Activated gamma-delta T cell treated with Interleukin-2 at 50 U/mL for 16 hours (primary cell): ENCODE measurements at regions not wholly inside any gene's neighbourhood (a gene's known extent, or its start where the extent isn't known, plus 50 kb on each side); places are given as distances from the start of the nearest gene placed in this dataset.

ENCODE experiments used
- DNase-seq: peaks from one replicate; pipeline ENCODE4 v3.0.0-alpha.2; 2020

DNA sequence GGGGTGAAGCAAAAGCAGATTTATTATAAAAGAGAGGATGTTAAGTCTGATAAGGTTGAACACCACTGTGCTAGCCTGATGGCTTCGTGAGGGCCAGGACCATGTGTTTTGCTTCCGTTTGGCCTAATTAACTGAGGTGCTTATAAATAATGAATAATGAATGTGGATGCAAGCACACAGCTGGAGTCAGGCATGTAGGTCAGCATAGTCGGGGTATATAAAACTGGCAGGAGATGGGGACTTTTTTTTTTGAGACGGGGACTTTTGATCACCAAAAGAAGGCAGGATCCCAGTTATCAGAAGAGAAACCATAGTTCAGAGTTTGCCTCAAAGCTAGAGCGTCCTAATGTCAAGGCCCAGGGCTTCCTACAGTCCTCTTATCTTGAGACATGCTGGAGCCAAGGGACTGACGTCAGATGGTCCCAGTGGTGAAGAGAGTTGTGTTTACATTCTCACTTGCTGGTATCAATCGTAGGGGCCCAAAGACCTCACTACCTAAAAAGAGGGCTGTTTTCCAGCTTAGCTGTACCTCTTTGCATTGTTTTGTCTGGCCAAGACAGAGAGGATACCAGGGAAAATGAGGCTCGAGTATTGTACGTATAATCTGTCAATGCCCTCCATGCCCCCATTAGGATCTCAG lies 50.4 kb downstream of the RTL9 start:
- DNase-seq = no peak

DNA sequence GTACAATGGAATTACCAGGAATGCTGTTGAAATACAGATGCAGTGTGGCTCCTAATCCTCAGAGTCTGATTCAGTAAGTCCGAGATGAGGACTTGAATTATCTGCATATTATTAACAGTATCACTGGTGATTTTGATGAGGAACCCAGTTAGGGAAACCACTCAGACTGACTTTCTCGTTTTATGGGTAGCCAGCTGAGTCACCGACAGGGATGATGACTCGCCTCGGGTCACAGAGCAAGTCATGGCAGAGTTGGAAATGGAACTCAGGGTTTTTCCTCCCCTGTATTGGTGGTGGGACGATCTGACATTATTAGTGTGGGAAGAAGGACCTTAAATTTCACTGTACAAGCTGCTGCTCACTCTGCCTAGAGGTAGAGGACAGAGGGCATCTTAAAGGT lies 51.3 kb downstream of the RTL9 start:
- no peak for DNase-seq

DNA sequence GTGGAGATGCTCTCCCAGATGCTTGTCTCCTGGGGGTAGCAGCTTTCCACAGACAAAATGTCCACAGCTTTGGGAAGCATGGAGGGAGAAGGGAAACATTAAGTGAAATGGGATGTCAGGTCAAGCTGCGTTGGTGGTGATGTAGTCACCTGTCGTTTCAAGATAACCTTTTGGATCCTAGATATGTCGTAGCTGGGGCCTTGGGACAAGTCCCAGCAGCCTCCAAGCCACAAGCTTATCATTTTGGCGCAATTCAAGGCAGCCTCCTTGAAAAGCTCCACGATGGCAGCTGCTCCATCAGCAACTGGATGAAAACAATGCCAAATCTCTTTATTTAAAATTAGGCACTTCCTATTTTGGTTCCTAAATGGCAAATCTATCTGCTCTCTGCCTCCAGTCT lies 52.0 kb downstream of the RTL9 start:
- no peak for DNase-seq

GRCh38 chrX:110412971-110413726 lies 54.5 kb downstream of the RTL9 start:
- DNase-seq = peak; percentile 62

DNA sequence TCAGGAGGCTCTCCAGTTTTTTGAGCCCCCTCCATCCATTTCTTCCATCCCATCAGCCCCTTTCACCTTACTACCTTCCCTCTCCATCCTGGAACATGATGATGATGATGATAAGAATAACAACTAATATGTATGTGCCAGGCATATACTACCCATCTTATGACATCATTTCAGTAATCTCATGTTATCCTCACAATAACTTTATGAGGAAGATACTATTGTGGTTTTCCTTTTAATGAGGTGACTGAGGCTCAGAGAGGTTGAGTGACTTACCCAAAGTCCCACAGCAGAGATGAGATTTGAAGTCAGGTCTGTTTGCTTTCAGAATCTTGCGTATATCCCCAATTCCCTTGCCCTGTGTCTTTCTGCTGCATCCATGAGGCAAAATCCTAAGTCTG lies 55.1 kb downstream of the RTL9 start:
- no peak for DNase-seq

DNA sequence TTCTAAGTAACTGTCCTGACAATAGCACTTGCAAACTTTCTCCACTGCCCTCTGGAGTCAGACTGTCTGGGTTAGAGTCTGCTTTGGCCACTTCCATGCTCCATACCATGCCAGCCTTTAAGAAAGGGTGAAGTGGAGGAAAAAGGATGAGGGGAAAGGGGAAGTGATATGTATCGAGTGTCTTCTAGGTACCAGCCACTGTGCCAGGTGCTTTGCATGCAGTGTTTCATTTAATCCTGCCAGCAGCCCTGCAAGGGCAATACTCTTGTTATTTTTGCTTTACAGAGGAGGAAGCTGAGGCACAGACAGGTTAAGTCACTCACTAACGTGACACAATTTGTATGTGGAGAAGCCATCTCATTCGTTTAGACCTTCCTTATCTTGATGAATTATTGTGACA lies 55.6 kb downstream of the RTL9 start:
- DNase-seq = no peak

- no peak for DNase-seq
These were observed 56.2 kb downstream of the RTL9 start for GRCh38 chrX:110414679-110415439.

DNA sequence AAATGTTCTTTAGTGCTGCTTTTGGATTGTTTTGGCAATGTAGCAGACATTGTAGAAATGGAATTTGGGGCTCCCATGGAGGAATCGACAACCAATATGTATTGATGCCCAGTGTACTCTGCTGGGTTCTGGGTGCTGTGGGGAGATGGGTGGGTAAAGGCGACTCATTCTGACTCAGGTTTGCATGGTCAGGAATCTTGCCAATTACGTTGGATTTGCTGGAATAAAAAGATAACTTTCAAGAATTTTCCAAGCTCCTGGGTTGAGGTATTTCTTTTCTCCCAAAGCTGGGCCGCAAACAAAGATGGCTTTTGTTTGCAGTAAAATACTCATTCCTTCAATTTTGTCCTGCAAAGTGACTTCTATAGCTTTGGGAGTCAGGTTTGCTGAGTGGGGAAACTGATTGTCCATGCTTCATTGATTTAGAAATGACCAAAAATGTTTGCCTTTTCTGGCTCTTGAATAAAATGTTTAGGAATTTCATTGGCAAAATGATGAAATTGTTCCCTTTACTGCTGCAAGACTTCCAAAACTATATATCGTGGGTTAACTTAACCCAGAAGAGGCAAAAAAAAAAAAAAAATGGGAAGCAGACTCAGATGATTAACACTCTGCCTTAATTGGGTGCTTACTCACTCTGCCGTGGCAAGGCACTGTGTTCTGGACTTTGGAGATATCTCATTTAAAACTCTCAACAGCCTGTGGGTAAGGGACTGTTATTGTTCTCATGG lies 57.0 kb downstream of the RTL9 start:
- no peak for DNase-seq

- no peak for DNase-seq
These were observed 58.5 kb downstream of the RTL9 start for GRCh38 chrX:110417128-110417527.

GRCh38 chrX:110418316-110419235 lies 59.9 kb downstream of the RTL9 start:
- DNase-seq = no peak

- no peak for DNase-seq
These were observed 60.9 kb downstream of the RTL9 start for GRCh38 chrX:110419512-110419911.

- DNase-seq = no peak
These were observed 62.3 kb downstream of the RTL9 start for GRCh38 chrX:110420771-110421499.

- DNase-seq = no peak
These were observed 63.1 kb downstream of the RTL9 start for GRCh38 chrX:110421500-110422455.

DNA sequence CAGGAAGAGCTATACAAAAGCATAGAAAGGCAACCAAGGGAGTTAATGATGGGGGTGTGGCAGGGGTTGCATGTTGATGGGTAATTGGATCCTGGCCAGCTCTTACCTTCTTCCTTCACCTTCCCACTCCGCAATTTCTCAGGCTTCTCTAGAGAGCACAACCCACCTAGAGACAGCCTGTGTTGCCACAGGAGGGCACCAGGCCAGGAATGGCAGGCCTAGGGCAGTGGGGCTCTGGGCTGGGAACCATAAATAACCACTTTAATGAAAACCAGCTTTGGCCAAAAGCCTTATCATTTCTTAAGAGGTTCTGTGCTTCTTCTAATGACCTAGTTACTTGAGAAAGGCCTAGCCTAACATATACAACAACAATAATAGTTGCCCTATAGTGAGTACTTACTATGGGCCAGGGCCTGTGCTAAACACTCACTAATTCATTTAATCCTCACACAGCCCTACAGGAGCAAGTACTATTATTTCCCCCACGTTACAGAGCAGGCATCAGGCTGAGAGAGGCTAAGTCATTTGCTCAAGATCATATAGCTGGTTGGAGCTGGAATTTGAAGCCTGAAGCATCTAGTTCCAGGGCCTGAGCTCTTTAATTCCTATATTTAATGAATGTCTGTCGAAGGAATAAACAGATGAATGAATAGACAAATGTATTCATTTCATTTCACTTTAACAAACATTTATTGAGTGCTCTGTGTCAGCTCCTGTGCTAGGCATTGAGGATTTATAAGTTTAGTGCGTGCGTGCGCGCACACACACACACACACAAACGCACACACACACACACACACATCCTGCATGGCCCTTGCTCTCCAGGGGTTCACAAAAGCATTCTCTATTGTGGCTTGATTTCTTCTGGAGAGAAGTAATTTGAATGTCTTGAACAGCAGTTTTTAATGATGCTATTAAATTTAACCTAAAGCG lies 66.8 kb downstream of the RTL9 start:
- no peak for DNase-seq

DNA sequence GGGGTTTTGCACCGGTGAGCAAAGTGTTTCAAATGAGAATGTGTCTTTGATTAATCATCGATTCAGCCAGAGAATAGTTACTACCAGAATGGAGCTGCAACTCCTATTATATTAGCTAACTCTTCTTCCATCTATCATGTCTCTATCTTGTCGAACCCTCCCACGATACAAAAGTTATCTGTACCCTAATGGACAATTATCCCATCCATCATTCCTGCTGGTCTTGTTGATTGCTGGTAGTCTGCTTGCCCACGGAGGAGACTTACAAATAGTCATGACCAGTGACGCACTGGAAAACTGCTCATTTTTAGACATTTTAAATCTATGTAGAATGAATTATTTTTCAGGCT lies 67.5 kb downstream of the RTL9 start:
- no peak for DNase-seq

- DNase-seq = no peak
These were observed 68.4 kb downstream of the RTL9 start for GRCh38 chrX:110427076-110427475.

GRCh38 chrX:110428144-110428543 lies 69.5 kb downstream of the RTL9 start:
- DNase-seq = no peak

DNA sequence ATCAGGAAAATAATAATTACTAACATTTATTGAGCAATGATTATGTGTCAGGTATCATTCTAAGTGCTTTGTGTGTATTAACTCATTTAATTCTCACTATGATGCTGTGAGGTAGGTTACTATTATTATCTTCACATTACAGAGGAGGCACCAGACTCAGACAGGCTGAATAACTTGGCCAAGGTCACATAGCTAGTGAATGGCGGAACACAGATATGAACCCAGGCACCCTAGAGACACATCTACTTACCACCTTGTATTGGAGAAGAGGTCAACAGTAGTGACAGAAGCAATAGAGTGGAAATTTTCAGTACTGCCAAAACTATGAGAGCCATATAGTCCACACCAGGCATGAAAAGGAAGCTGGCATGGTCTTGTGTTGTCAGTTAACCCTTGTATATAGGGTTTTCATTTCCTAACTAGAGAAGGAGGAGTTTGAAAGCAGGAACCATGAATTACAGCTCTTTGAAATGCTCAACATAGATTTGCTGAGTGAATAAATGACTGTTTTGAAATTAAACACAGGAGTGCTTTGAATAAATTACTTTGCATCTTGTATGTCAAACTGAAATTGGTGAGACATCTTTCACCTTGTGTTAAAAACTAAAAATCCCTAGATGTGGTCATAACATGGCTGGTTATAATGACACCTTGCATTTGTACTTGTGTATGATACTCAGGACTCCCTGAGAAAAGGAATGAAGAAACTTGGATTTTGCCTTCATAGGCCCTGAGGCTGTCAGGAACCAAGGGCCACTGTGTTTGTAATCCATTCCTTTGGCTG lies 71.8 kb downstream of the RTL9 start:
- DNase-seq = no peak
